GM13977 (cell line): ENCODE measurements at regions not wholly inside any gene's neighbourhood (a gene's known extent, or its start where the extent isn't known, plus 50 kb on each side); places are given as distances from the start of the nearest gene placed in this dataset.

Source experiments
- DNase-seq: peaks from one replicate; pipeline ENCODE4 v3.0.0; 2012; ENCODE audit warnings: low spot score
- in situ Hi-C: fragments of 300-500 bp; cut with MboI; formaldehyde crosslinking; loops from one replicate; pipeline ENCODE4 v1.12.0; 2022; ENCODE audit warnings: low sequenced_read_pairs, low pct_unique_long_range_greater_than_20kb, mixed read lengths, inconsistent platforms; ENCODE audit not compliant: unreplicated experiment
- TF ChIP-seq, protein P1 (sequence below): IDR thresholded peaks from 2 replicates; pipeline ENCODE4 v1.5.1; 2012; ENCODE audit warnings: mild to moderate bottlenecking, control low read depth; ENCODE audit not compliant: insufficient read depth; ENCODE audit errors: extremely low read depth, missing control alignments

DNA sequence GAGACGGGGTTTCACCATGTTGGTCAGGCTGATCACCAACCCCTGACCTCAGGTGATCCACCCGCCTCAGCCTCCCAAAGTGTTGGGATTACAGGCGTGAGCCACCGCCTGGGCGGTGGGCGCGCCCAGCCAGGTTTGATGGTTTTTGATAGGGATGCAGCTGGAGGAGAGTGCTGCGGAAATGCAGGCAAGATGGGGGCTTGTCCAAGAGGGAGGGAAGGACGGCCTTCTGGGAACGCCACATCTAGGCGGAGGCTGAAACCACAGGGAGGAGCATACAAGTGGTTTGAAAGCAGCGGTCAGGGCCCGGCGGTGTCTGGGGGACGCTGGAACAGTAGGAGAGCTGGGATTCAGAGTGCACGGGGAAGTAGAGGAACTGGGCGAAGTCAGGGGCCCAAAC is 134.6 kb downstream of the VRK1 start:
- in situ Hi-C loops, result no loop called here
- no peak for DNase-seq
- TF ChIP-seq, protein P1, sequence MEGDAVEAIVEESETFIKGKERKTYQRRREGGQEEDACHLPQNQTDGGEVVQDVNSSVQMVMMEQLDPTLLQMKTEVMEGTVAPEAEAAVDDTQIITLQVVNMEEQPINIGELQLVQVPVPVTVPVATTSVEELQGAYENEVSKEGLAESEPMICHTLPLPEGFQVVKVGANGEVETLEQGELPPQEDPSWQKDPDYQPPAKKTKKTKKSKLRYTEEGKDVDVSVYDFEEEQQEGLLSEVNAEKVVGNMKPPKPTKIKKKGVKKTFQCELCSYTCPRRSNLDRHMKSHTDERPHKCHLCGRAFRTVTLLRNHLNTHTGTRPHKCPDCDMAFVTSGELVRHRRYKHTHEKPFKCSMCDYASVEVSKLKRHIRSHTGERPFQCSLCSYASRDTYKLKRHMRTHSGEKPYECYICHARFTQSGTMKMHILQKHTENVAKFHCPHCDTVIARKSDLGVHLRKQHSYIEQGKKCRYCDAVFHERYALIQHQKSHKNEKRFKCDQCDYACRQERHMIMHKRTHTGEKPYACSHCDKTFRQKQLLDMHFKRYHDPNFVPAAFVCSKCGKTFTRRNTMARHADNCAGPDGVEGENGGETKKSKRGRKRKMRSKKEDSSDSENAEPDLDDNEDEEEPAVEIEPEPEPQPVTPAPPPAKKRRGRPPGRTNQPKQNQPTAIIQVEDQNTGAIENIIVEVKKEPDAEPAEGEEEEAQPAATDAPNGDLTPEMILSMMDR, result no peak

DNA sequence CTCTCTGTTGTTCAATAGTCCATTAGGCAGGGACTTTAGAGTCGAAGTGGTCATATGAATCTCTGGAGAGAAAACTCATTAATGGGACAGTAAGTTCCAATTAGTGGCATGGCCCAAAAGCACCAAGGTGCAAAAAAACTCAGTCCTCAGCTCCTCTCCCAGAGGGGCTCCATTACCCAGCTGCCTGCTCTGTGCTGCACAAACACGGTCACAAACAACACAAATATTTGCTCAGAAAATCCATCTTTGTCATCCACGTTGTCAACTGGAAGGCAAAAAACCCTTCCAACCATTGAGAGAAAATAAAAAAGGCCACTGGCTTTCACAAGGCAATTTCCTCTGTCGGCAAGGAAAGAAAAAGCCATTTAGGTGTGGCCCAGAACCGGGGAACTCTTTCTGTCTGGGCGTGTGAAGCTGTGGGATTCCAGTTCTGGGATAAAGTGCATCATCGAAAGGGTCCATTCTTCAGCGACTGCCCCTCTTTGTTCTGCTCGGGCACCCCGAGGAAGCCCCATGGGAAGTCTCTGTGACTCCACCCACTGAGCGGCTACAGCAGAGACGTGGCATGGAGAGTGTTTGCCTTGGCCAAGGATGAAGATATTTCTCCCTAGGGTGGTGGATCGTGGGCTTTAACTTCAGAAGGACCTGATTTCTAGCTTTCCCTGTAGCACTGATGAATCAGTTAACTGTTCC is 137.6 kb downstream of the VRK1 start:
- no peak for DNase-seq
- in situ Hi-C loops, result no loop called here
- TF ChIP-seq, protein P1, result no peak

DNA sequence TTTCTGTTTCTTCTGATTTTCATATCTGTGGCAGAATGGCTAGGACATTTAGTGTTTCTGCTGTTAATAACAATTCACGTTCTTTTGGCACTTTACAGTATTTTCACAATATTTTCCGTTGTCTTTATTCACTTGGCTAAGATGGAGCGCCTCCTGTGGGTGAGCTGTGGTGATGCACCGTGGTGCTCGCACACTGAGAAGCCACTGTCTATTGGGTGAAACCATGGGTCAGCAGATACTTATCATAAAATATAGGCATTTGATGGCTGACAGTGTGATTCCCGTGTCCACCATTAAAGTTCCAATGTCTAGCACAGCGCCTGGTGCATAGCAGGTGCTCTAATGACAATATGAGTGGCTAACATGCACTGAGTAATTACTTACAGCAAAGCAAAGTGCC is 141.8 kb downstream of the VRK1 start:
- DNase-seq, result no peak
- TF ChIP-seq, protein P1, result peak; percentile 45
- in situ Hi-C loops, result no loop called here

DNA sequence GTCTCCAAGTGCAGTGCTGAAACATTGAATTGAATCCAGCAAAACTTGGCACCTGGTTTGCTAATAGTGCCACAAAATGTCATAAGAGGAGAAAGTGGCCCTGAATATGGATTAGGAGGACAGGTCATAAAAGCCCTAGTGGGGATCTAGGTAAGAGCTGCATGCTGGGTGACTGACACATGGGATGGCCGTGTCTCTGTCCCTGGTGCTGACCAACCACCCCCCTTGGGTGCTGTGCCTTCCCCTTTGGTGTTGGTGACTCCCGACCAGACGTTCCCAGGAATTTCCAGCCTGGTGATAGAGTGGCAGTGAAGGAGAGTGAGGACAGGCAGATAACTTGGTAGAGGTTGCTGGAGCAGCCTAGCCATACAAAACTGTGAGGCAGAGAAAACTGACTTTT is 142.8 kb downstream of the VRK1 start:
- DNase-seq, result no peak
- TF ChIP-seq, protein P1, result no peak
- in situ Hi-C loops, result no loop called here

DNA sequence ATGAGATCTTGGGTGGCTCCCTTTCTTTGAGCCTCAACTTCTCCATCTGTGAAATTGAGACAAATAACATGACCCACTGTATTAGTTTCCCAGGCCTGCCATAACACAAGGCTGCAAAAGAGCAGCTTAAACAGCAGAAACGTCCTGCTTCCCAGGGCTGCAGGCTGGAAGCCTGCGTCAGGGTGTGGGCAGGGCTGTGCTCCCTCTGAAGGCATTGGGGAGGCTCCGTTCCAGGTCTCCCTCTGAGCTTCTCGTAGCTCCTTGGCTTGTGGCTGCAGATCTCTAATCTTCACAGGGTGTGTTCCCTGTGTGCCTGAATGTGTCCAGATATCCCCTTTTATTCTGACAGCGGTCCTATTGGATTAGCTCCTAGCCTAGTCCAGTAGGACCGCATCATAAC is 147.1 kb downstream of the VRK1 start:
- in situ Hi-C loops, result no loop called here
- TF ChIP-seq, protein P1, result no peak
- no peak for DNase-seq

DNA sequence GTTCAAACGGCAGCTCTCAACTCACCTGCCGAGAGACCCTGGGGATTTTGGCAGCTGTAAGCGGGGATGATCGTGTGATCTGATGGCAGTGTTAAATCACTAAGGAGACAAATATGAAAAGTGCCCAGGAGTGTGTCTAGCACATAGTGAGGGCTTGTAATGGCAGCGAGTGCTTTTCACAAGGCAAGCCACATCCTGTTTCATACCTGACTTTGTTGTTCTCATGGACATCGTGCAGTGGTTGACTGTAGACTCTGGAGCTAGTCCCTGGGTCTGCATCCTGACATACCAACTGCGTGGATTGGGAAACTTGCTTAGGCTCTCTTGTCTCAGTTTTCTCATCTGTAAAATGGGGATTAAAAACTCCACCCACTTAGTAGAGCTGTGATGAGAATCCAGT is 148.5 kb downstream of the VRK1 start:
- TF ChIP-seq, protein P1, result no peak
- DNase-seq, result no peak
- in situ Hi-C loops, result no loop called here
